ENCODE measurements at regions not wholly inside any gene's neighbourhood (a gene's known extent, or its start where the extent isn't known, plus 50 kb on each side); places are given as distances from the start of the nearest gene placed in this dataset.

DNA sequence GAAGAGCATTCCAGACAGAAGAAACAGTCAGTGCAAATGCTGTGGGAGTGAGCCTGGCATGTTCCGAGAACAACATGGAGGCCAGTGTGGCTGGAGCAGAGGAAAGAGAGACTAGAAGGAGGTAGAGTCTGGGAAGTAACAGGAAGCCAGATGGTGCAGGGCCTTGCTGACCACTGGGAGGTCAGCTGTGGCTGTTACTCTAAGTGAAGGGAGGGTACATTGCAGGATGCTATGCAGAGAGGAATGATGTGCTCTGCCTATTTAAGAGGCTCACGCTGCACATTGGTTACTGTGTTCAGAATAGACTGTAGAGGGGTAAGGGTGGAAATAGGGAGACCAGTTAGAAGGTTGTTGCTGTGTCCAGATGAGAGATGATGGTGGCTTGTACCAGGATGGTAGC, 88.6 kb upstream of the CACNA1E start:
- Histone ChIP-seq H3K79me2 (ENCODE audit: insufficient read depth, low read length) (no peaks in the 10 kb centered on the region), H3K27ac (ENCODE audit: extremely low read length, insufficient read depth, low read length) (no peak overlapping the region), H3K4me3 (replicated peaks in 1 of 3; ENCODE audit: insufficient read depth in 1 of 3, low read depth in 2 of 3, low read length in 3 of 3) (no peak overlapping the region), H3K9me3 (ENCODE audit: low read length) (no peaks in the 10 kb centered on the region), H3K4me1 (ENCODE audit: insufficient read depth, low read length) (no peaks in the 10 kb centered on the region), H3K36me3 (replicated peaks in 1 of 2; ENCODE audit: control insufficient read depth in 1 of 2, insufficient read depth in 2 of 2, low read length in 2 of 2) (no peaks in the 10 kb centered on the region), H4K20me1 (ENCODE audit: insufficient read depth, low read length) (no peaks in the 10 kb centered on the region), H3K27me3 (ENCODE audit: control insufficient read depth in 1 of 2, insufficient read depth in 2 of 2, low read length in 2 of 2) (peaks cover 1 to 5% of the 10 kb centered on the region in 2 experiments; a peak in 3 of 5 replicates), H2AFZ (ENCODE audit: low read length) (no peak overlapping the region), H3K9ac (ENCODE audit: insufficient read depth, low read depth, low read length) (no peak overlapping the region), H3K4me2 (ENCODE audit: low read depth, low read length) (no peak overlapping the region)
- TF ChIP-seq WIZ (CRISPR knock-in tag; IDR thresholded peaks at IDR 0.05) (no peak), NFKB2 (CRISPR knock-in tag; IDR thresholded peaks at IDR 0.05; ENCODE audit: borderline replicate concordance) (no peak), ZNF138 (CRISPR knock-in tag; IDR thresholded peaks at IDR 0.05; ENCODE audit: low read depth) (no peak), ZNF550 (CRISPR knock-in tag; IDR thresholded peaks at IDR 0.05; ENCODE audit: borderline replicate concordance) (no peak), ZFY (CRISPR knock-in tag; IDR thresholded peaks at IDR 0.05) (no peak), ASH2L (IDR thresholded peaks at IDR 0.05; ENCODE audit: insufficient read length, low read depth, low read length) (no peak), ZNF446 (CRISPR knock-in tag; IDR thresholded peaks at IDR 0.05) (no peak), MAFK (conservative IDR thresholded peaks at IDR 0.05 in 1 of 2, IDR thresholded peaks at IDR 0.05 in 1 of 2; ENCODE audit: low read length in 2 of 2) (no peak), NFYB (CRISPR knock-in tag; IDR thresholded peaks at IDR 0.05) (no peak), MZF1 (CRISPR knock-in tag; IDR thresholded peaks at IDR 0.05; ENCODE audit: borderline replicate concordance) (no peak), RELA (CRISPR knock-in tag; IDR thresholded peaks at IDR 0.05) (no peak)
- TF ChIP-seq, protein P1, sequence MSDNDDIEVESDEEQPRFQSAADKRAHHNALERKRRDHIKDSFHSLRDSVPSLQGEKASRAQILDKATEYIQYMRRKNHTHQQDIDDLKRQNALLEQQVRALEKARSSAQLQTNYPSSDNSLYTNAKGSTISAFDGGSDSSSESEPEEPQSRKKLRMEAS (IDR thresholded peaks at IDR 0.05): no peak
- TF ChIP-seq, protein P2, sequence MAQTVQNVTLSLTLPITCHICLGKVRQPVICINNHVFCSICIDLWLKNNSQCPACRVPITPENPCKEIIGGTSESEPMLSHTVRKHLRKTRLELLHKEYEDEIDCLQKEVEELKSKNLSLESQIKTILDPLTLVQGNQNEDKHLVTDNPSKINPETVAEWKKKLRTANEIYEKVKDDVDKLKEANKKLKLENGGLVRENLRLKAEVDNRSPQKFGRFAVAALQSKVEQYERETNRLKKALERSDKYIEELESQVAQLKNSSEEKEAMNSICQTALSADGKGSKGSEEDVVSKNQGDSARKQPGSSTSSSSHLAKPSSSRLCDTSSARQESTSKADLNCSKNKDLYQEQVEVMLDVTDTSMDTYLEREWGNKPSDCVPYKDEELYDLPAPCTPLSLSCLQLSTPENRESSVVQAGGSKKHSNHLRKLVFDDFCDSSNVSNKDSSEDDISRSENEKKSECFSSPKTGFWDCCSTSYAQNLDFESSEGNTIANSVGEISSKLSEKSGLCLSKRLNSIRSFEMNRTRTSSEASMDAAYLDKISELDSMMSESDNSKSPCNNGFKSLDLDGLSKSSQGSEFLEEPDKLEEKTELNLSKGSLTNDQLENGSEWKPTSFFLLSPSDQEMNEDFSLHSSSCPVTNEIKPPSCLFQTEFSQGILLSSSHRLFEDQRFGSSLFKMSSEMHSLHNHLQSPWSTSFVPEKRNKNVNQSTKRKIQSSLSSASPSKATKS (CRISPR knock-in tag; IDR thresholded peaks at IDR 0.05): no peak
- POLR2A ChIA-PET: no interaction called here
- no peak for DNase-seq (ENCODE audit: low spot score)
- CTCF ChIA-PET (ENCODE audit: low intra/inter-chr PET ratio, low total read pairs): no interaction called here
- no TSS peak for BruUV-seq (replicated peaks)
- WGBS (ENCODE audit: low lambda C conversion rate): 50% methylated on average over 2 of the region's 2 CpGs
- no peak for FAIRE-seq
- intact Hi-C loops (cut with micrococcal nuclease; ENCODE audit: unreplicated experiment): no loop called here
- no peak for ATAC-seq
- in situ Hi-C loops (cut with HindIII; ENCODE audit: extremely low pct_ligation_motif_present, low pct_unique_long_range_greater_than_20kb): no loop called here
